ENCODE measurements at regions not wholly inside any gene's neighbourhood (a gene's known extent, or its start where the extent isn't known, plus 50 kb on each side); places are given as distances from the start of the nearest gene placed in this dataset.
A peak's percentile ranks its signal among the peaks of the same experiment; 100 is the strongest.

GRCh38 chrX:139203651-139204570, 326.6 kb upstream of the F9 start:
- peak overlapping the region; percentile 18 to 61 (median 49) for H3K4me3 ChIP-seq (ENCODE audit: low read depth in 1 of 3, low read length in 3 of 3)
- H3K36me3 ChIP-seq (ENCODE audit: control insufficient read depth in 4 of 4, insufficient read depth in 3 of 4, low read depth in 1 of 4, low read length in 3 of 4): no peaks in the 10 kb centered on the region

GRCh38 chrX:139202742-139203420, 327.7 kb upstream of the F9 start:
- Histone ChIP-seq H3K27me3 (ENCODE audit: control insufficient read depth in 4 of 4, insufficient read depth in 4 of 4, low read length in 3 of 4) (peaks cover 0 to 5% (median 2%) of the 10 kb centered on the region in 4 donors), H3K36me3 (ENCODE audit: control insufficient read depth in 4 of 4, insufficient read depth in 3 of 4, low read depth in 1 of 4, low read length in 3 of 4) (no peaks in the 10 kb centered on the region), H3K9ac (ENCODE audit: low read depth in 1 of 2, low read length in 2 of 2) (no peak overlapping the region), H3K27ac (ENCODE audit: low read depth in 1 of 2, low read length in 2 of 2) (no peak overlapping the region), H3K9me3 (ENCODE audit: control insufficient read depth in 4 of 4, low read length in 3 of 4) (no peaks in the 10 kb centered on the region), H3K4me1 (ENCODE audit: control insufficient read depth in 4 of 4, insufficient read depth in 4 of 4, low read length in 3 of 4) (peaks cover 0 to 16% (median 3%) of the 10 kb centered on the region in 4 donors), H3K4me3 (ENCODE audit: low read depth in 1 of 3, low read length in 3 of 3) (no peak overlapping the region)
- 14% methylated on average over 34 of the region's 34 CpGs for WGBS
- DNase-seq (ENCODE audit: low spot score): no peak
- no peak for TF ChIP-seq HNF4A (conservative IDR thresholded peaks at IDR 0.05)
- no peak for TF ChIP-seq EGR1 (IDR thresholded peaks at IDR 0.05; ENCODE audit: low read depth in 2 of 2)
- TF ChIP-seq RAD21 (IDR thresholded peaks at IDR 0.05): no peak
- no peak for TF ChIP-seq ZBTB33 (IDR thresholded peaks at IDR 0.05)
- TF ChIP-seq, protein P1, sequence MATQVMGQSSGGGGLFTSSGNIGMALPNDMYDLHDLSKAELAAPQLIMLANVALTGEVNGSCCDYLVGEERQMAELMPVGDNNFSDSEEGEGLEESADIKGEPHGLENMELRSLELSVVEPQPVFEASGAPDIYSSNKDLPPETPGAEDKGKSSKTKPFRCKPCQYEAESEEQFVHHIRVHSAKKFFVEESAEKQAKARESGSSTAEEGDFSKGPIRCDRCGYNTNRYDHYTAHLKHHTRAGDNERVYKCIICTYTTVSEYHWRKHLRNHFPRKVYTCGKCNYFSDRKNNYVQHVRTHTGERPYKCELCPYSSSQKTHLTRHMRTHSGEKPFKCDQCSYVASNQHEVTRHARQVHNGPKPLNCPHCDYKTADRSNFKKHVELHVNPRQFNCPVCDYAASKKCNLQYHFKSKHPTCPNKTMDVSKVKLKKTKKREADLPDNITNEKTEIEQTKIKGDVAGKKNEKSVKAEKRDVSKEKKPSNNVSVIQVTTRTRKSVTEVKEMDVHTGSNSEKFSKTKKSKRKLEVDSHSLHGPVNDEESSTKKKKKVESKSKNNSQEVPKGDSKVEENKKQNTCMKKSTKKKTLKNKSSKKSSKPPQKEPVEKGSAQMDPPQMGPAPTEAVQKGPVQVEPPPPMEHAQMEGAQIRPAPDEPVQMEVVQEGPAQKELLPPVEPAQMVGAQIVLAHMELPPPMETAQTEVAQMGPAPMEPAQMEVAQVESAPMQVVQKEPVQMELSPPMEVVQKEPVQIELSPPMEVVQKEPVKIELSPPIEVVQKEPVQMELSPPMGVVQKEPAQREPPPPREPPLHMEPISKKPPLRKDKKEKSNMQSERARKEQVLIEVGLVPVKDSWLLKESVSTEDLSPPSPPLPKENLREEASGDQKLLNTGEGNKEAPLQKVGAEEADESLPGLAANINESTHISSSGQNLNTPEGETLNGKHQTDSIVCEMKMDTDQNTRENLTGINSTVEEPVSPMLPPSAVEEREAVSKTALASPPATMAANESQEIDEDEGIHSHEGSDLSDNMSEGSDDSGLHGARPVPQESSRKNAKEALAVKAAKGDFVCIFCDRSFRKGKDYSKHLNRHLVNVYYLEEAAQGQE (IDR thresholded peaks at IDR 0.05): no peak
- no peak for TF ChIP-seq JUND (IDR thresholded peaks at IDR 0.05)
- TF ChIP-seq YY1 (IDR thresholded peaks at IDR 0.05): no peak

More at GRCh38 chrX:139203651-139204570, 326.6 kb upstream of the F9 start:
- peak overlapping the region in 1 of 2 donors; percentile 12 for H3K27ac ChIP-seq (ENCODE audit: low read depth in 1 of 2, low read length in 2 of 2)
- TF ChIP-seq, protein P1 (IDR thresholded peaks at IDR 0.05): no peak
- no peak for TF ChIP-seq TAF1 (conservative IDR thresholded peaks at IDR 0.05)
- no peak for TF ChIP-seq FOXA2 (IDR thresholded peaks at IDR 0.05)
- TF ChIP-seq RAD21 (IDR thresholded peaks at IDR 0.05): no peak
- TF ChIP-seq RXRA (IDR thresholded peaks at IDR 0.05): no peak
- no peak for TF ChIP-seq ATF3 (IDR thresholded peaks at IDR 0.05)
- WGBS: 1% methylated on average over 97 of the region's 99 CpGs
- no peaks in the 10 kb centered on the region for H3K9me3 ChIP-seq (ENCODE audit: control insufficient read depth in 4 of 4, low read length in 3 of 4)
- H3K4me1 ChIP-seq (ENCODE audit: control insufficient read depth in 4 of 4, insufficient read depth in 4 of 4, low read length in 3 of 4): peaks cover 0 to 16% (median 3%) of the 10 kb centered on the region in 4 donors
- DNase-seq (ENCODE audit: low spot score): no peak
- peaks cover 0 to 6% (median 2%) of the 10 kb centered on the region in 4 donors for H3K27me3 ChIP-seq (ENCODE audit: control insufficient read depth in 4 of 4, insufficient read depth in 4 of 4, low read length in 3 of 4)
- H3K9ac ChIP-seq (ENCODE audit: low read depth in 1 of 2, low read length in 2 of 2): no peak overlapping the region
